ENCODE measurements at regions not wholly inside any gene's neighbourhood (a gene's known extent, or its start where the extent isn't known, plus 50 kb on each side); places are given as distances from the start of the nearest gene placed in this dataset.

DNA sequence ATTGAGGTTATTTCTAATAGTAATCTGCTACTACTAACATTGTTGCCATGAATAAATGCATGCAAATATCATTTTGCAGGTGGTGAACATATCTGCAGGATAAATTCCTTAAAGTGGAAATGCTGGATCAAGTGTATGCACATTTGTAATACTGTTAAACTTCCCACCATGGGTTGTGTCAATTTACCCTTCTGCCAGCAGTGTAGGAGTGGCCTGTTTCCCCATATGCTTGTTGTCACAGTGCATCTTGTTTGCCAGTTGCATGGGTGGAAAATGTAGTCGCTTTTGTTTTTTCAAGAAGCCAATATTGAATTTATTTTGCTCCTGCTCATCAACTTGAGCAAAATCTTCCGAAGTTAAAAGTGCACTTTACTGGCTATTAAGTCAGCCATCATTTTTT is 139.0 kb upstream of the ACKR3 start:
- TF ChIP-seq, protein P1, sequence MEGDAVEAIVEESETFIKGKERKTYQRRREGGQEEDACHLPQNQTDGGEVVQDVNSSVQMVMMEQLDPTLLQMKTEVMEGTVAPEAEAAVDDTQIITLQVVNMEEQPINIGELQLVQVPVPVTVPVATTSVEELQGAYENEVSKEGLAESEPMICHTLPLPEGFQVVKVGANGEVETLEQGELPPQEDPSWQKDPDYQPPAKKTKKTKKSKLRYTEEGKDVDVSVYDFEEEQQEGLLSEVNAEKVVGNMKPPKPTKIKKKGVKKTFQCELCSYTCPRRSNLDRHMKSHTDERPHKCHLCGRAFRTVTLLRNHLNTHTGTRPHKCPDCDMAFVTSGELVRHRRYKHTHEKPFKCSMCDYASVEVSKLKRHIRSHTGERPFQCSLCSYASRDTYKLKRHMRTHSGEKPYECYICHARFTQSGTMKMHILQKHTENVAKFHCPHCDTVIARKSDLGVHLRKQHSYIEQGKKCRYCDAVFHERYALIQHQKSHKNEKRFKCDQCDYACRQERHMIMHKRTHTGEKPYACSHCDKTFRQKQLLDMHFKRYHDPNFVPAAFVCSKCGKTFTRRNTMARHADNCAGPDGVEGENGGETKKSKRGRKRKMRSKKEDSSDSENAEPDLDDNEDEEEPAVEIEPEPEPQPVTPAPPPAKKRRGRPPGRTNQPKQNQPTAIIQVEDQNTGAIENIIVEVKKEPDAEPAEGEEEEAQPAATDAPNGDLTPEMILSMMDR (IDR thresholded peaks at IDR 0.05 in 8 of 11, conservative IDR thresholded peaks at IDR 0.05 in 3 of 11): no peak
- TF ChIP-seq POLR2A (IDR thresholded peaks at IDR 0.05): no peak
- no peak for TF ChIP-seq POLR2AphosphoS5 (IDR thresholded peaks at IDR 0.05)
